ENCODE measurements at regions not wholly inside any gene's neighbourhood (a gene's known extent, or its start where the extent isn't known, plus 50 kb on each side); places are given as distances from the start of the nearest gene placed in this dataset.
"Not testable (repeated sequence)": the region's sequence is repeated elsewhere in the genome, so short reads cannot be mapped to it uniquely, and the experiment has no call there.

DNA sequence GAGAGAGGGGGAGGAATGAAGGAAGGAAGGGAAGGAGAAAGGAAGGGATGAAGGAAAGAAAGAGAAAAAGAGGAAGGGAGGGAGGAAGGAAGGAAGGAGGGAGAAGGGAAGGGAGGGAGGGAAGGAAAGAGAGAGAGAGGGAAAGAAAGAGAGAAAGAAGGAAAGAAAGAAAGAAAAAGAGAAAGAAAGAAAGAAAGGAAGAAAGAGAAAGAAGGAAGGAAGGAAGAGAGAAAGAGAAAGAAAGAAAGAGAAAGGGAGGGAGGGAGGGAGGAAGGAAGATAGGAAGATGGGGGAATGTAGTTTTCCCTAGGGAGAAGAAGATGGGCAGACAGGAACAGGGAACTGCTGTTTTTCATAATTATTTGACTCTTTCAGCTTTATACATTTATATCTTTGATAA, 115.1 kb upstream of the CXADR start:
- Histone ChIP-seq H3K9me3 (no peaks in the 10 kb centered on the region), H3K27me3 (no peaks in the 10 kb centered on the region), H3K4me1 (no peaks in the 10 kb centered on the region), H3K4me3 (no peak overlapping the region), H3K27ac (no peak overlapping the region), H3K36me3 (no peaks in the 10 kb centered on the region)
- no peak for DNase-seq (ENCODE audit: low spot score in 2 of 2)
- no peak for TF ChIP-seq EP300 (IDR thresholded peaks at IDR 0.05)
- TF ChIP-seq POLR2A (IDR thresholded peaks at IDR 0.05), result no peak
- TF ChIP-seq, protein P1, sequence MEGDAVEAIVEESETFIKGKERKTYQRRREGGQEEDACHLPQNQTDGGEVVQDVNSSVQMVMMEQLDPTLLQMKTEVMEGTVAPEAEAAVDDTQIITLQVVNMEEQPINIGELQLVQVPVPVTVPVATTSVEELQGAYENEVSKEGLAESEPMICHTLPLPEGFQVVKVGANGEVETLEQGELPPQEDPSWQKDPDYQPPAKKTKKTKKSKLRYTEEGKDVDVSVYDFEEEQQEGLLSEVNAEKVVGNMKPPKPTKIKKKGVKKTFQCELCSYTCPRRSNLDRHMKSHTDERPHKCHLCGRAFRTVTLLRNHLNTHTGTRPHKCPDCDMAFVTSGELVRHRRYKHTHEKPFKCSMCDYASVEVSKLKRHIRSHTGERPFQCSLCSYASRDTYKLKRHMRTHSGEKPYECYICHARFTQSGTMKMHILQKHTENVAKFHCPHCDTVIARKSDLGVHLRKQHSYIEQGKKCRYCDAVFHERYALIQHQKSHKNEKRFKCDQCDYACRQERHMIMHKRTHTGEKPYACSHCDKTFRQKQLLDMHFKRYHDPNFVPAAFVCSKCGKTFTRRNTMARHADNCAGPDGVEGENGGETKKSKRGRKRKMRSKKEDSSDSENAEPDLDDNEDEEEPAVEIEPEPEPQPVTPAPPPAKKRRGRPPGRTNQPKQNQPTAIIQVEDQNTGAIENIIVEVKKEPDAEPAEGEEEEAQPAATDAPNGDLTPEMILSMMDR (IDR thresholded peaks at IDR 0.05), result no peak

DNA sequence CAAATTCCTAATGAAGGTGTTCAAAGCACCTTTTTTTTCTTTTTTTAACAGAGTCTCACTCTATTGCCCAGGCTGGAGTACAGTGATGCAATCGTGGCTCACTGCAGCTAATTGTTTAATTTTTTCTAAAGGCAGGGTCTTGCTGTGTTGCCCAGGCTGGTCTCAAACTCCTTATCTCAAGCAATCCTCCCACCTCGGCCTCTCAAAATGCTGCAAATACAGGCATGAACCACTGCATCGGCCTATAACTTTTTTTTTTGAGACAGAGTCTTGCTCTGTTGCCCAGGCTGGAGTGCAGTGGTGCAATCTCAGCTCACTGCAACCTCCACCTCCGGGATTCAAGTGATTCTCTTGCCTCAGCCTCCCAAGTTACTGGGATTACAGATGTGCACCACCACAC, 113.9 kb upstream of the CXADR start:
- H3K9me3 ChIP-seq; H3K4me3 ChIP-seq; H3K36me3 ChIP-seq; H3K4me1 ChIP-seq; H3K27me3 ChIP-seq; H3K27ac ChIP-seq; DNase-seq (ENCODE audit: low spot score in 2 of 2): not testable (repeated sequence)
- WGBS, 2 donors, result 90 to 92% methylated on average over 4 of the region's 4 CpGs

DNA sequence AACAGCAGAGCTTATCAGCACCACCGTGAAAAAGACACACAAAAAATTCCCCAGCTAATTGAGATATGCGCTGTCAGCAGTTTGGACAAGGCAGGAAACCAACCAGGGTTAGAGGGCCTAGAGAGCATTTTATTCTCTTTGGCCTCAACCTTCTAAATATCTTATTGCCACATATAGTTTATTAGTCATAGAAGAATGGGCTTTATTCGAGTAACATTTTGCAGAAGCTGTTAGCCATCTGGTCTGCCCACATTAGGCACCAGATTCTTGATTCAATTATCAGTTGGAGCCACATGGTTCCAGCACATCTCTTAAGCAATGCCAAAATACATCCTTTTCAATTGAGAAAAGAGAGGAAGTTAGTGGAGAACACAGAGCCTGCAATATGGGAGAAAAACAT, 109.9 kb upstream of the CXADR start:
- TF ChIP-seq EP300 (IDR thresholded peaks at IDR 0.05), result no peak
- no peak for TF ChIP-seq POLR2A (IDR thresholded peaks at IDR 0.05)
- TF ChIP-seq, protein P1 (IDR thresholded peaks at IDR 0.05), result no peak
- no peak overlapping the region for H3K27ac ChIP-seq
- no peaks in the 10 kb centered on the region for H3K36me3 ChIP-seq
- H3K4me3 ChIP-seq, result no peak overlapping the region
- WGBS, 2 donors, result 44 to 60% methylated on average over 3 of the region's 3 CpGs
- no peak for DNase-seq (ENCODE audit: low spot score in 2 of 2)
- H3K27me3 ChIP-seq, result no peaks in the 10 kb centered on the region
- no peaks in the 10 kb centered on the region for H3K4me1 ChIP-seq
- H3K9me3 ChIP-seq, result no peaks in the 10 kb centered on the region

DNA sequence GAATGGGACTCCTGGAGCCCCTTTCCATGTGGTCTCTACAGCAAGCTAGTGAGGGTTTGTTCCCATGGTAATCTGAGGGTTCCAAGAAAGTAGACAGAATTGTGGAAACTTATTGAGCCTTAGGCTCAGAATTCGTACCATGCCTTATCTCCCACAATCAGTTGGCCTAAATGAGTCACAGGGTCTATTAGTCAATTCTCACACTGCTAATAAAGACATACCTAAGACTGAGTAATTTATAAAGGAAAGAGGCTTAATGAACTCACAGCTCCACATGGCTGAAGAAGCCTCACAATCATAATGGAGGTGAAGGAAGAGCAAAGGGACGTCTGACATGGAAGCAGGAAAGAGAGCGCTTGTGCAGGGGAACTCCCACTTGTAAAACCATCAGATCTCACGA, 106.6 kb upstream of the CXADR start:
- no peak for TF ChIP-seq EP300 (IDR thresholded peaks at IDR 0.05)
- TF ChIP-seq, protein P1 (IDR thresholded peaks at IDR 0.05), result no peak
- no peak for TF ChIP-seq POLR2A (IDR thresholded peaks at IDR 0.05)
- no peaks in the 10 kb centered on the region for H3K36me3 ChIP-seq
- H3K27me3 ChIP-seq, result no peaks in the 10 kb centered on the region
- DNase-seq (ENCODE audit: low spot score in 2 of 2), result no peak
- H3K27ac ChIP-seq, result no peak overlapping the region
- H3K4me1 ChIP-seq, result no peaks in the 10 kb centered on the region
- WGBS, 2 donors, result 82 to 85% methylated on average over 4 of the region's 4 CpGs
- no peak overlapping the region for H3K4me3 ChIP-seq
- H3K9me3 ChIP-seq, result no peaks in the 10 kb centered on the region

DNA sequence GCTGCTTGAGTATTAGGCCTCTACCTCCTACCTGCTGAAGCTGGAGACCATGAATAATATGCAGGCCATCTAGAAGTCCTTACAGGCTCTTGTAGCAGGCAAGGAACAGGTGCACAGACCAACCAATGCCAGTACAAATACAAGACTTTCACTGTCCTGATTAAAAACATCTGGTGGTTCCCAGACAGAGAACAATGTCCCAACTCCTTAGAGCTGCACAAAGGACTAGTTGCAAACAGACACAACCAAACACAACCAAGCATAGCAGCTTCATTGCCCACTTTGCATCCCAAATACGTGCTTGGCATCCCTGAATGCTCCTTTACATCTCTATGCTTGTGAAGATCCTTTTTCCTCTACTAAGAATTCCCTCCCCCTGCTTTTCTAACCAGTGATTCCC, 98.1 kb upstream of the CXADR start:
- TF ChIP-seq EP300 (IDR thresholded peaks at IDR 0.05), result no peak
- TF ChIP-seq, protein P1 (IDR thresholded peaks at IDR 0.05), result no peak
- TF ChIP-seq POLR2A (IDR thresholded peaks at IDR 0.05), result no peak
- H3K9me3 ChIP-seq, result no peaks in the 10 kb centered on the region
- no peak overlapping the region for H3K27ac ChIP-seq
- no peak overlapping the region for H3K4me3 ChIP-seq
- no peaks in the 10 kb centered on the region for H3K36me3 ChIP-seq
- no peaks in the 10 kb centered on the region for H3K27me3 ChIP-seq
- no peak for DNase-seq (ENCODE audit: low spot score in 2 of 2)
- WGBS, 2 donors, result 52 to 60% methylated on average over 1 of the region's 1 CpG
- no peaks in the 10 kb centered on the region for H3K4me1 ChIP-seq

DNA sequence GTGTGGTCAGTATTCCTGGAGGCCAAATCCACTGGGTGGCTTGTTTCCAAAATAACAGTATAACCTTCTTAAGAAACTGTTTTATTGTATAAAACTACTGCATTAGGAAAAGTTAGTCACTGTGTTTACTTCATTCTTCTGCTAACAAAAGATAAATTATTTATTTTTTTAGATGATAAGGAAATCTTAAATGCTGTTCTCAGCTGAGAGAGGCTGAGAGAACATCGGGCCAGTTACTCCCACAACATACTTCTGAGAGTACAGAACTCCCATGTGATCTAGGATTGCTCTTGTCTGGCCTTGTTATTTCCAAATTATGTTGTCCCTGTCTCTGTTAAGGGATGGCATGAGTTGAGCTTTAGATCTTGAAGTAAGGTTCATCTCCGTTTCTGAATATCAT, 96.7 kb upstream of the CXADR start:
- 60 to 67% methylated on average over 2 of the region's 2 CpGs for WGBS, 2 donors
- no peak for DNase-seq (ENCODE audit: low spot score in 2 of 2)
- H3K9me3 ChIP-seq, result no peaks in the 10 kb centered on the region
- no peaks in the 10 kb centered on the region for H3K4me1 ChIP-seq
- H3K27ac ChIP-seq, result no peak overlapping the region
- TF ChIP-seq, protein P1 (IDR thresholded peaks at IDR 0.05), result no peak
- no peak overlapping the region for H3K4me3 ChIP-seq
- no peaks in the 10 kb centered on the region for H3K27me3 ChIP-seq
- no peaks in the 10 kb centered on the region for H3K36me3 ChIP-seq
